ENCODE measurements at regions not wholly inside any gene's neighbourhood (a gene's known extent, or its start where the extent isn't known, plus 50 kb on each side); places are given as distances from the start of the nearest gene placed in this dataset.

- TF ChIP-seq POLR2AphosphoS5 (IDR thresholded peaks at IDR 0.05) (no peak), CTCF (IDR thresholded peaks at IDR 0.05) (no peak), EP300 (IDR thresholded peaks at IDR 0.05) (no peak)
Observed at GRCh38 chr12:125971981-125972380, 906.7 kb downstream of the AACS start.
